ENCODE measurements at regions not wholly inside any gene's neighbourhood (a gene's known extent, or its start where the extent isn't known, plus 50 kb on each side); places are given as distances from the start of the nearest gene placed in this dataset.
"Not testable (repeated sequence)": the region's sequence is repeated elsewhere in the genome, so short reads cannot be mapped to it uniquely, and the experiment has no call there.

DNA sequence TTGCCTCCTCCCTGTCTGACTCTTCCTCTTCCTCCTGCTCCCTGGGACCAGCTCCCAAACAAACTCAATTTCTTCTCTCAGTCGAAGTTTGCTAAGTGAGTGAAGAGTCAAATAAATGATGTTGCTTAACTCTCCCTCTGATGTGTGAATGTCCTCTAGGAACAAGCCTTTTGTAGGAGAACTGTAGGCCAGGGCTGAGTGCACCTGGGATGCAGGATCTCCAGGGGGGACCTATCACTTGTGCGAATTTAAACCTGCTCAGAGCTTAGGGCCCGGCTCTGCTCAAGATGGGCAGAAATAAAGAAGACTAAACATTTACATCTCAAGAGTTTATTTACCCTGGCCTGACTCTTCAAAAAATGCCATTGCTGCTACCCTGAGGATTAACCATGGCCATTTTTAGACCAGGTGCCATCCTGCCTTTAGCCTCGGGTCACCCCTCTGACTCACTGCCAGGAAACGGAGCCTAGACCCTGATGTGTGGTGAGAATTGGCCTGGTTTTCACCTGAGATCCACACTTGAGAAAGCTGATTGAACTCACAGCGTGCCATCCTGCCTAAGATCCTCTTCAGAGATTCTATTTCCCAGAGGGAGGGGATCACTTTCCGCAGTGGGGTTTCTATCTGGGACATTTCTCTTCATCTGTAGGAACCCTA, 63.6 kb upstream of the CD93 start:
- no peak for DNase-seq

DNA sequence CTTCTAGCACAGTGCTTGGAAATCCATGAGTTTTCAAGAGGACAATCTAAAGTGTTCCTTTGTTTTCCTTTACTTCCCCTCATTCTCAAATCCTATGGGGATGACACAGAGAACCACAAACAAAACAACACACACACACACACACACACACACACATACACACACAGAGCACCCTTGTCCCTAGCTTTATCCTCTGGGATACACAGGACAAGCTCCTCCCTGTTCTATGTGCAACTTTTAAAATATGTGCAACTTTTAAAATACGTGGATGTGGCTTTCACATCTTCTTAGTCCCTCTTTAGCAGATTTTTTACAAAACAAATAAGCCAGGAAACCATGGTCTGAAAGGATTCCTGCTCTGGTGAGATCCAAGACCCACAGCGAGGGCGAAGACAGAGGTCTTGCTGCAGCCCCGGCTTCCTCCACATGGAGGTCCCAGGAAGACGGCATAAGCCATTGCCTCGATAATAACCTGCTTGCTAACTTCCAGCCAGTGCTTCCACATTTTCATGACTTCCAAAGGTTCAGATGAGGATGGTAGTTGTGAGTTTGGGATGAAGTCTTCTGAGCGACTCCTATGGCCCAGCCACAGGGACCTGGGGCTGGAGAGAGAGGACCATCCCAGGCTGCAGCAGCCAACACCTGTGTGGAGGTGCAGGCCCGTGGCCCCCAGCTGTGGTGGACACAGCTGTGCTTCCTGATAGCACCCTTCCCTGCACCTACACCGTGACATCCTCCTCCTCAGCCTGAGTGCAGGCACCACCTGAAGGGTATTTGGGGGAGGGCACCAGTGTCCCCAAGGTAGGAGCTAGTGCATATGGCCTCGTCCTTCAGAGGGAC, 62.8 kb upstream of the CD93 start:
- DNase-seq, result no peak

DNA sequence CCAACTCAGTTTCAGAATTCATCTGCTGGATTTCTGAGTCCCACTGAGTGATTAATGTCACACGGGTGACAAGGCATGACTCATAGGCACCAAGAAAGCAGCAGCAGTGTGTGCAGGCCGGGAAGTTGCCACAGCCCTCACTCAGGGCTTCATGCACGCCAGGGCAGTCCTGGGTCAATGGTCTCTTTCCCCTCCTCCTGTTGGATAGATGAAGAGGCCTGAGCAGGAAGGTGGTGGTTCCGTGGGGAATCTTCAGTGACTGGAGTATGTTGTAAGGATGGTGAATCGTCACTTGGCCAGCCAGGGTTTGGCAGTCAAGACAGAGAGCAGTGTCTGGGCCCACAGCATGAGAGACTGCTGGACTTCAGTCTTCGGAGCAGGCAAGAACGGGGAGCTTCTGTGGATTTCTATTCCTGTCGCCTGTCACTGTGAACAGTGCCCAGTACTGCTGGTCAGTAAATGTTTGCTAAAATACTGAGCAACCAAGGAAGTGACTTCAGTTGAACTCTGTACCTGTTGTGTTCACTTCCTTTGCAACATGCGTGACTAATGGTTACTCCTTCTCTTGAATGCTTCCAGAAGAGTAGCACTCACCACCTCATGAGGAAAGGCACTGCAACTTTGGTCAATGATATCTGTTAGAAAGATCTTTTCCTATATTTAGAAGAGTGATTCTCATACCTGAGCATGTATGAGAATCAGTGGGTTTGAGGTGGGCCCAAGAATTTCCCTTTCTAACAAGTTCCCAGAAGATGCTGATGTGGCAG, 62.0 kb upstream of the CD93 start:
- DNase-seq, result no peak

DNA sequence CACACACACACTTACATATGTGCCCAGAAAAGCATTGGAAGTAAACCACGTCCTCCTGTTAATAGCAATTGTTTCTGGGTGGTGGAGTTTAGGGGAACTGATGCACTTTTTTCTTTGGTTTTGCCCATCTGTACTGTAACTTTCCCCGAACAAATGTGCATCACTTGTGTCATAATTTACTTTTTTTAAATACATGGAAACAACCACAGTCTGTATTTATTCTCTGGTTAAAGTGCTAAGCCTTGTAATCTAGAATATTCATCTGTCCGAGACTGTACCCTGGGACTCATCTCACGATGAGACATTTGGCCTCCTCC, 61.5 kb upstream of the CD93 start:
- DNase-seq, result no peak

DNA sequence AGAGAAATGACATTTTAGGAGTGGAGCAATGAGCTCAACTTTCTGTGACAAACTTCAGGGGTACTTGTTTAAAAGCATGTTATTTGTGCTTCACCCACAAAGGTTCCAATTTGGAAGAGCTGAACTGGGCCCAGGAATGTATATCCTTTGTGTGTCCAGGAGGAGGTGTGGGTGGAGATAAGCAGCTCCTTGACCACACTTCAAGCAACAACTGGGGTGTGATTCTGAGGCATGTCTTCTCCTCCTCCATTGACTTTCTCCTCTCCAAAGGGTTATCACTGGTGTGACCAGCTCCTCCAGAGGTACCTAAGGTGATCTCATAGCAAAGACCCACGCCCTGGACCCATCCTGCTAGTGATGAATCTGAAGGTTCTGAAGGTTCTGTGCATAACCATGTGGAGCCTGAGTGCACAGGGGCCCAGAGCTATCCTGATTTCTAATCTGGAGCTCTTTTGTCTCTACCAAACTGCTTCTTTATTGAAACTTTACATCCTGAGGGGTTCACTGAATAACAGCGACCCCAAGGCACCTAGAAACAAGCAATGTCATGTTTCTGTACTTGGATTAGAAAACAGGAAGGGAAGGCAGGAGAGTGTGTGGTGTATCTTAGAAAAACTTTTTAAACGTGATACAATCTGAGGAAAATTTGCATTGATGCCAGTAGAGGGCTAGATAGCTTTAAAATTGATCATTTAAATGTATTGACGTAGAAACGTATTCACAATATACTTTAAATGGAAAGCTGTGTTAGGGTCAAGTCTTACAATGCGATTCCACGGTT, 60.9 kb upstream of the CD93 start:
- no peak for DNase-seq

DNA sequence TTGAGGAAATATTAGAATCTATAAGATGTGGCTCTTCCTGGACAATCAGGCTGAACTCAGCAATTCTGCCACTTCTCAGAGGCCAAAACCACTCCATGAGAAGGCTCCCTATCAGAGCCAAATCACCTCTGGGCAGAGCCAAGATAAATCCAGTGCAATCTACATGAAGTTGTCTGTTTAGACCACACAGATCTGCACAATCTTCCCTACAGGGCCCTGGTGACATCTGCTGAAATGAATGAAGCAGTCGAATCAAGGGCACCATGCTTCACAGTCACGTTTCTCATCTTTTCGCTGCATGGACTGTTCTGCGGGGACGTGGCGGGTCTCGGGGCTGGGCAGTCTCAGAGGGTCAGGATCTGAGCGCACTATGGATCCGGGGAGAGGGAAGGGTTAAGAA, 60.1 kb upstream of the CD93 start:
- DNase-seq, result no peak

DNA sequence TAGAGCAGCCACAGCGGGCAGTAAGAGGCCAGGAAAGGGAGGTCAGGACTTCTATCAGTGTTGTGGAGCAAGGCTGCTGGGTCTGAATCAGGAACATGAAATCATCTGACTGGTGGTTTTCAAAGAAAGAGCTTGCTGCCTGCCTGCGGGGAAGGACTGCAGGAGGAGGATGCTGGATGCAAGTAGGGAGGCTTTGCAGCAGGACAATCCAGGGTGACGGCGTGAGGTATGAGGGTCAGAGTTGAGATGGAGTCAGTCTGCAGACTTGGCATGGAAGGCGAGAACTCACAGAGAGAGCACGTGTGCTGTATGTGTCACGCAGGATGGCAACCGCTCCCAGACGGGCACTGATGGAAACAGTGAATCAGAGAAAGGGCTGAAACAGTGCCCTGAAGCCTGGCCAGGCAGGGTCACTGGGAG, 59.2 kb upstream of the CD93 start:
- no peak for DNase-seq

DNA sequence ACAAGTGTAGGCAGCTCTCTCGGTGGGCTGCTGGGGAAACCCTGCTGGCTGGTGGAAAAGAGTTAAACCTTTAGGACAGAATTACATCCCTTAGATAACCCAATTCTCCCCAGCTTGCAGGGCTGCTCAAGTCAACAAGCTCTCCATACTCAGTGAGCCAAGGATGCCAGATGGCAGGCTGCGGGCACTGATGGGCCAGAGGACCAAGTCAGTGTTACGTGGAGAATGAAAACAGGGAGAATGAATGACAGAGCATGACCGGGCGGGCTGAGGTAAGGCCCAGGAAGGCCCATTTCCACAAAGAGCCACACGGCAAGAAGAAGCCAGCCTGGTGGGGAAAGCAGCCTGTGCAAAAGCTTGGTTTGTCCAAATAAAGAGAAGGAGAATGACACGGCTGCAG, 58.7 kb upstream of the CD93 start:
- no peak for DNase-seq

DNA sequence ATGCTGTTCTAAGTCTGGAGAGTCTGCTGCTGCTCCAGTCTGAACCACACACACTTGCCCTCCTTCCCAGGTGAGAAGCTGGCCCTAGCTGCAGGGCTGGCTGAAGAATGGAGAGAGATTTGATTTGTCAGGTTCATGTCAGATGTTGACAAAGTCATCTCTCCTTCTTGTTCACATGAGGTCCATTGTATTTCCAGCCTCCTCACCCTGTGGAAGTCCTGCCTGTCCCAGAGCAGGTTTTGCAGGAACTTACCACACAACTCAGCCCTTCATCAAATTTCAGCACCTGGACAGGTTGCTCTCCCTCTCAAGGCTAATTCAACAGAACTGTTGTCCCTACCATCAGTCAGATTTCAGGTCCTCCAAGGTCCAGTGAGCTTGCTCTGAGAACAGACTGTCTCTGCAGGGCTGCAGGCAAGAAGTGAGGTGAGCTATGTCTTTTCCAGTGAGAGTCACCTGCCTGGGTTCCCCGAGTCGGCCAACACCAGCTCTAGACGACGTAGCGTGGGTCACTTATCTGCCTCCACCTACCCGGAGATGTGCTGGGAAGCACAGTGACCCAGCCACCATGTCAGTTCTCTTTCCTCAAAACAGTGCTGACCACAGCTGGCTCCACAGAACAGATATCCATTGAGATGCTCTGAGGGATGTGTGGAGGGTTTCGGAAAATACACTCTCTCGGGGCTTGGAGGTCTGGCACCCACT, 58.0 kb upstream of the CD93 start:
- DNase-seq, result no peak

DNA sequence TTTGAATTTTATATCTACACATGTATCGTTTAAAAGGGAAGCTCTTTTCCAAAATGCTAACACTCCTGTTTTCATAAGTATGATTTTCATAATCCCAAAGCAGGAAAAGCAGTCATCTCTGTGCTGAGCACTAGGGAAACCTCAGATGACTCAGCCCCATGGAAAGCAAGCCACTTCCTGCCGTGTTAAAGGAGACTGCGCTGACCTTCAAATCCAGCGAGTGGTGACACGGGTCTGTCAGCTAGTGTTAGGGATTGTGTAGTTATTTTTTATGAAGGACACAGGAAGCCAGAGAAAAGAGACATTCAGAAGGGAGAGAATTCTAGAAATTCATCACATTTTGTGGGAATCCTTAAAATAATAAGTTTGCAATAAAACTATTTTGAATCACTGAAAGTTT, 57.0 kb upstream of the CD93 start:
- DNase-seq, result no peak

DNA sequence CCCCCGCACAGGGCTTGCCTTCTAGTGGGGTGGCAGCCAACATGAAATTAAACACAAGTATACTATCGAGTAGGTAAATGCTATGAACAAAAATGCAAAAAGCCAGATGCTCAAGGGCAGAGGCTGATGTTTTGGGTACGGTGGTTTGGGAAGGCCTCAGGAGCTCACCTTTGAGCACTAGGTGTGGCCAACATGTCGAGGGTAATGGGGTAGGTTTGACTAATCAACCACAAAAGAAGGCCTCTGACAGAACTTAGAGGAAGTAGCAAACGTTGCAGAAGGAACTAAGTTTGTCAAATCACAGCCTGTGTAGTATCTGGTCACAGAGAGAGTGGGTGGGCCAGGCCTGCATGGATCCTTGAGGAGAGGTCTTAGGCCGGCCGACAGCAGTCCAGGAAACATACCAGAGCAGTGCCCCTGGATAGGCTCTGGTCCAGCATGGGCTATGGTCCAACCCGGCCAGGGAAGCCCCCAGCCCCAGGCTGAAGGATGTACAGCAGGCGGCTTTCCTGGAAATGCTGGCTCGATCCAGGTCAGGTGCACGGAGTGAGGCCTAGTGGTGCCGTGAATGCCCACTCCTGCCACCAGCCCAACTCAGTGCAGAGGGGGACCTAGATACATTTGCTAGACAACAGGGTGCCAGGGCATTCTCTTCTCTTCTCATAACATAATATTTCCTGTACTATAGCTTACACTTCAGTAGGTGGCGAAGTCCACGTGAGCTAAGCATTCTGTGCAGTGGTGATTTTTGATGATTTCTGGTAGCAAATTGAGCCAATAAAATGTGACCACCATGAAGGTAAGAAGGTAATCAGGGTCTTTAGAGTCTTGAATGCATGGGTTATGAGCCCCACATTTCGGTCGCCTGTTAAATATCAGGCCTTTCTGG, 56.3 kb upstream of the CD93 start:
- DNase-seq, result no peak

DNA sequence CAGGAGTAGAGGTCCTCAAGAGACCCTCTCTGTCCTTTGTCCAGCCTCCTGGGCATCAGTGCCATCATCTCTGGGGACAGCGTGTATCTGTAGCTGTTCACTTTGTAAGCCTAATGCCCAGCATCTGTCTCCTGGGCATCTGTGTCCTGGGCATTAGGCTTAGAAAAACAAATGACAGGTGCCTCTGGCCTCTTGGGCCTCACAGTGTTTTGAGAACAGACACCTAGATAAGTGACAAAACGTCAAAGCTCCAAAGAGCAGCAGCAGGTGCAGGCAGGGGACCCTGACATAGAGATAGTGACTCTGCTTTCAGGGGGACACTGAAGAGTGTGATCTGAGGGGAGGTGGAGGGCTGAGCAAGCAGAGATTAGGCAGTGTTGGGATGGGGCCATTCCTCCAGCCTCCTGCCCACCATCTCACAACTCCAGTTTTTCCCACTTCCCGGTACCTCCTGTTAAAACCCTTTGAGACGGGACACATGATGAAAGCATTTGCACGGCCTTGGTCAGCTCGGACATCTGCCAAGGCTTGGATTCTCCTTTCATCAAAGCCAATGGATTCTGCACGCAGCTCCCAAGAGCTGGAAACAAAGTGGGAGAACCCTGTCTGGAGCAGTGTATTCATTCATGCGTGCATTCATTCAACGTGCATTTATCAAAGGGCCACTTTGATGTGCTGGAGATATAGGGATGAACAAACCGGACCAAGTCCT, 55.5 kb upstream of the CD93 start:
- no peak for DNase-seq

DNA sequence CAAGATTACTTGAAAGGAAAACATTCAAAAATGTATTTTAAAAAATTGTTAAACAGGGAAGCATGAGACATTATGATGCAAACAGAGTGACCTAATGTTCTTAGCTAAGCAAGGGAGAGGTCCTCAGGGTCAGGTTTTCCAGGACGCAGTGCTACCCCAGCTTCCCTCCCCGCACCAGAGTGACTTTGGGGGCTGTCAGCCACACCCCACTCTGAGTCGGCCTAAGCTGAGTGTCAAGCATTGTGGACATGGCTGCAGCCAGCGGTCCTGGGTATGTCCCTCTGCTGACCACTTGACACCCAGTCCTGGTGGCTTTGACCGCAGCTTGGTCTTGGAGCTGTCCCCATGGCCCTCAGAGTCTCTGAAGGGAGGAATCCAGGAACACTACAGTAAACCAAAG, 54.9 kb upstream of the CD93 start:
- no peak for DNase-seq

DNA sequence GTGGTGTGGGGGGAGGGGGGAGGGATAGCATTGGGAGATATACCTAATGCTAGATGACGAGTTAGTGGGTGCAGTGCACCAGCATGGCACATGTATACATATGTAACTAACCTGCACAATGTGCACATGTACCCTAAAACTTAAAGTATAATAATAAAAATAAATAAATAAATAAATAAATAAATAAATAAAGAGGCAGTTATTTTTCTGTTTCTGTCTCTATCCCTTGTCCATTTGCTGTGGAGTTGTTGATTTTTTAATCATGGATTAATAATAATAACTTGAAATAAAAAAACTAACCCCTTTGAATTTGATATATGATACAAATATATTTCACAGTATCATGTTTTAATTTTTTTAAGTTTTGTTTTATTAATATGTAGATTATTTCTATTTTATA, 53.9 kb upstream of the CD93 start:
- not testable (repeated sequence) for DNase-seq

DNA sequence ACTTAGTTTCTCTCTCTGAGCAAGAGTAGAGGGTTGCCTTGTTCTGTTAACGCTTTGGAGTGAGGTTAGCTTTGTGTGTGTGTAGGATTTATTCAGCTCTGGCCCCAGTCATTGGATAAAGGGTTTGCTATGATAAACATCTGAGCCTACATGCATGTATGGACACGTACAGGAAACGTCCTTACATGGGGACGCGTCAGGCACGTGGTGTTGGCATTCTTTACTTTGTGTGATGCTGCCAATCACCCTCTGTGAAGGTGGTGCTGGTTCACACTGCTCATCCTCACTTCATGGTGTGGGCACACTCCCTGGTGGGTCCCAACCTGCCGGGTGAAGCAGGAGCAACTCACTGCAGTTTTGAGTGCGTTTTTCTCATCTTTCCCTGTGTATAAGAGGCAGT, 53.4 kb upstream of the CD93 start:
- no peak for DNase-seq

DNA sequence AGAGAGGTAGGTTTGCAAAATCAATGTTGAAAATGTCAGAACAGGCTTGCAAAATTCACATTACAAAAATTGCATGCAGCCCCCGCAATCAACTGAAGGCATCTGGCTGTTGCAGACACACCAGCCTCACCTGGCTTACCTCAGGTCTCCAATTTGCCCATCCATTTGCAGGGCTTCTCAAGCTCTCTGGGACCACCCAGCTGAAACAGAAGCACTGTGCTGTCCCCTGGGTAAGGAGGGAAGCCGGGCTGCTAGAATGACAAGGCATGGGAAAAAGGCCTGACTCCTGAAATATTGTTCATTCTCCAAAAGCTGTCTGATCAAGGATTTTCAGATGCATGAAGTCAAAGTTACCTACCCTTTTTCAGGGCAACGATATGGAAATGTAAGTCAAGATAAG, 52.6 kb upstream of the CD93 start:
- no peak for DNase-seq

DNA sequence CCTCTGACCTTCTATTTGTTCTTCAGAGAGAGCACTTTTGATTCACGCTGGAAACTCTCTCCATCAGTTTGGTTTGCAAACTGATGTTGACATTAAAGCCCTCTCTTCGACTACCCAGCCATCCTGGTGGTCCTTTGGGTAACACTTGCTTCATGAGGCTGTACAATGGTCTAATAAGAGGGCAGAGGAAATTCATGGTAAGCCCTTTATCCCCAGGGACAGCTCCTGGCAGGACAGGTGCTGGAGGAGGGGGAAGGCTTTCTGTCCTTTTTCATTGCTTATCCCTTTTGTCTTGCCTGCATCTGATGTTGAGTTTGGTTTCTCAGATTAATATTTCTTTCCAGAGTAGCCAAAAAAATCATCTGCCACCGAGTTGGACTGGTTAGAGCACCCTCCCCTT, 52.1 kb upstream of the CD93 start:
- no peak for DNase-seq

DNA sequence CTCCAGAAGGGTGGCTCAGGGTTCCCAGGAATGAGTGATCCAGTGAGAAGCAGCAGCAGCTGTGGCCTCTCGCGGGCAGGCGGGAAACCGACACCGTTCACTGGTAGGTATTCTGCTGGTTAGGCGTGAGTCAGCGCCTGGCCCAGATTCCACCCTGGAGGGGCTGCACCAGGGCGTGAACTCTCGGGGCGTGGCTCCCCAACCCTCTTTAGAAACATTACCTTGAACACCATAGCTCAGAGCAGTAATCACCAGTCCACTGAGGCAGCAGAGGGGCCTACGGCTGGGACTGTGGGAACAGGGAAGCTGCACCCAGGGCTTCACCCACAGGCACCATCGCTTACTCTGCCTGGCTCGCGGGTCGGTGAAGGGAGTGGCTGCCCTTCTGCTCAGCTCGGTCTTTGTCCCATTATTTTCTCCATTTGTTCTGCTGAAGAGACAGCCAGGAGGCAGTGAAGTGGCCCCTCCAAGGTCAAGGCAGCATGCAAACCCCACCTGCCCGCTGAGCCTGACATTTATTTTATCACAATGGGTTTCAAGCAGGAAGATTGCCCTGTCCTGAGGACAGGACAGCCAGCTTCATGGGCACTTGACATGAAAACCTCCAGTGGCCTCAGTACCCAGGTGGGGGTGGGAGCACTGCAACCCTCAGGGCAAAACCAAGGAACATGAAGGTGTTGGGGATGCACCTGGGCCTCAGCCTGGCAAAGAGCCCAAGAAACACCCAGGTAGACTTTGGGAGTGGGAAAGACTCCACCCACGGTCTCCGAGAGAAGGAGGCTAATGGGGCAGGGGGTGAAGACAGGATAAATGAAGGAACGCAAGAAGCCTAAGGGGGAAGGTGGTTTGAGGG, 51.0 kb upstream of the CD93 start:
- DNase-seq, result no peak
